NOMO-1 treated with DMSO at 0.1 percent for 48 hours (cell line): ENCODE measurements at regions not wholly inside any gene's neighbourhood (a gene's known extent, or its start where the extent isn't known, plus 50 kb on each side); places are given as distances from the start of the nearest gene placed in this dataset.

Experiments
- DNase-seq: peaks from one replicate; lab custom pipeline; 2025; ENCODE audit not compliant: unreplicated experiment; lab: John Stamatoyannopoulos, UW

DNA sequence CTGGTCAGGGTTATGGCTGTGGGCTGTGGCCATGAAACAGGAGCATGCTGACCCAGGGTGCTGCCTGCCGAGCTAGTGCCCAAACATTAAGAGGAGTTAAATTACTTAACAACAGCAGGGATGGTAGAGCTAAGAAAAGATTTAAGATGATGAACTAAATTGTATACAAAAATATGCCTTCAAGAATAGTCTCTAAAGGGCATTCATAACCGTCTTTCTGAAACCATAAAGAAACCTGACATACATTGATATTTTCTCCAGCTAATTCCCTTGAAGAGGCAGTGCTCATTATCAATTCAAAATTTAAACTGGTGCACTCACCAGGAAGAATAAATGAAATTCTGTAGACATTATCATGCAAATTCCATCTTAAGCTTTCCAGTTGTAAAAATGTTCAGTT lies 265.8 kb upstream of the TAC1 start:
- DNase-seq, result no peak

DNA sequence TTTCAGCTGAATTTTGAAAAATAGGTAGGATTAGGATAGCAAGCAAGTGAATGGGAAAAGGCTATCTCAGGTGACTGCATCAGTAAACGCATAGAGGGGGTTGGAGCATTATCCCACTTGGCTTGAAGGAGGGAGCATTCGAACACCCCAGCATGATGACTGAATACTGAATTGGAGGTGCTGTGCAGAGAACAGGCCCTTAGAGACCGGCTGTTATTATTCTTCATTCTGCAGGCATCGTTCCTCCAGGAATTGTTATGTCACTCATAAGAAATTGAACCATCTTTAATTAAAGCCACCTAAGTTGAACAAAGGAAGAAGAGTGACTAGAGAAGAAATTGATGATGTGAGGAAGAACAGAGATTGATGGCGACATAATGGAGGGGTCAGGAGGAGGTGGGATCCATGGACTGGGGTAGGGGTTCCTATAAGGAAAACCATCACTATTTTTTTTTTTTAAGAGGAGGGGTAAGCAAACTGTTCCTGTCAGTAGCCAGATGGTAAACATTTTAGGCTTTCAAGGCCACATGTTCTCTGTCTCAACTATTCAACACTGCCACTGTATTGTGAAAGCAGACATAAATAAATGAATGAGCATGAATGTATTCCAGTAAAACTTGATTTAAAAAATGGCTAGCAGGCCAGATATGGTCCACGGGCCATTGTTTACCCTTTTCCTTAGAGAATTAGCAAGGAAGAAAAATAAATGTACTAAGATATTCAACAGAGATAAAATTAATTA lies 264.7 kb upstream of the TAC1 start:
- no peak for DNase-seq

DNA sequence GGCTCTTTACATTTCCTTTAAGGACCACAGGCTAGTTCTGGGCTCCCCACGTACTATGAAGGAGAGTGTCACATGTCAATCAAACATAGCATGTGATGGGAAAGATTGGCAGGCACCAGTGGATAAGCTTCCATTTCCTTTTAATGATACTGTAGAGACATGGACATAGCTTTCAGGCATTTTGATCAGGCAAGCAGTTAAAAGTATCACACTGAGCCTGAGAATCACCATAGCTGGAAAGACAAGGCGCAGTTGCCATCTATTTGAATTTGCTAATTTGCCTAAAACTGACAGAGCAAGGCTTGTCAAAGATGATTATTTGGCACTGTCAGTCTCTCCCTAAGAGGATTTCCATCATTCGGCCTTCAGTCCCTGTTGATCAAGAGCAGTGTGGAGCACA lies 263.4 kb upstream of the TAC1 start:
- DNase-seq, result no peak

DNA sequence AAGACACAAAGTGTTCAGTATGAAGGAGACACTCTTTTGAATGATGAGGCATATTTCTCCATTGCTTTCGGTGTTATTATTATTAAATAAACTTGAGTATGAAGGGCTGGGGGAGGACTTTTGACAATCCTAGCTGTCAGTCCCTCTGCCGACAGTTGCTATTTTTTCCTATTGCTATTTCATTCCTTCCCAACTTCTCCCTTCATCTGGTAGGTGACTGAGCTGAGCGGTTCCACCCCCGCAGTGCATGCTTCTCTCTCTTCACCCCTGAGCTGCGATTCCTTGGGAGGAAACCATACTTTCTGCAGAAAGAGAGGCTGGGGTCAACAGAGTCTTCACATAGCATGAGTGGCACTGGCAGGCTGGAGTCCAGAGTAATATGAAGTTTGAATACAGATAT lies 261.2 kb upstream of the TAC1 start:
- DNase-seq, result no peak

DNA sequence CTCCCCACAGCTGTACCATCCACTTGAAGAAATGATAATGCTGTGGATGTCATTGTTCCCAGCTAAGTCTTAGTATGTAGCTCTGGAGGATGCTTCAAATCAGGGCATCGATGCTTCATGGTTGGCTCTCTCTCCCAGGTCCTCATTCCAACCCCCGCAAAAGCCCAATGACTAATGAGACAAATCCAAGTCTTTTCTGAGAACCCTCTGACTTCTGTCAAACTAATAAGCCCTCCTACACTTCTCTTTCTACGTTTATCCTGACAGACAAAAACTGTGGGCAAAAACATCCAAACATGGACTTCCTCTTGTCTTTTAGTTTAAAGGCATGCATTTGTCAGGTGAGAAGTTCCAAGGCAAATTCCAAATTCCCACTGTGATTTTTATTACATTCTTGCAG lies 260.4 kb upstream of the TAC1 start:
- no peak for DNase-seq

DNA sequence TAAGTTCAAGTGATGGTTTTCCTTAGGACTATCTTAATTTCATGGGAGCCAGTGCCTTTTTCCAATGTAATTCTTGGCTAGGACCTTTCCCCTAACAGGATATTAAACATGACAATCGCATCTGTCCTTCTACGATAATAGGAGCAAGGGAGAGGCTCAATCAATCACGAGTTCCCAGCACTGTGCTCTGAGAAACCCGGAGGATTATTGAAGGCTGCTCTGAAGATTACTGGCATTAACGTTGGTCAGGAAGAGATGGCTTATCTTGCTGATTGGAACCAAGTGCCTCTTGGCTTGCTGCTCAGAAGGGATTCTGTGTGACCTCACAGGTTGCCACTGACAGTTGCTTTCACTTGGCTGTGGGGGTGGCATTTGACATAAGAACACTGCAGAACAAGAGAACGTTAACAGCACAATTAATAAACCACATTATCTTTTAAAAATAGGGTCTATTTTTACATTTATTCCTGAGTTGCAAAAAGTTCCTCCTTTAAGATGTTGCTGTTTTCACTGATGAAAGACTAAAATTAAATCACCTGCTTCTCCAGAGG lies 252.1 kb upstream of the TAC1 start:
- no peak for DNase-seq

DNA sequence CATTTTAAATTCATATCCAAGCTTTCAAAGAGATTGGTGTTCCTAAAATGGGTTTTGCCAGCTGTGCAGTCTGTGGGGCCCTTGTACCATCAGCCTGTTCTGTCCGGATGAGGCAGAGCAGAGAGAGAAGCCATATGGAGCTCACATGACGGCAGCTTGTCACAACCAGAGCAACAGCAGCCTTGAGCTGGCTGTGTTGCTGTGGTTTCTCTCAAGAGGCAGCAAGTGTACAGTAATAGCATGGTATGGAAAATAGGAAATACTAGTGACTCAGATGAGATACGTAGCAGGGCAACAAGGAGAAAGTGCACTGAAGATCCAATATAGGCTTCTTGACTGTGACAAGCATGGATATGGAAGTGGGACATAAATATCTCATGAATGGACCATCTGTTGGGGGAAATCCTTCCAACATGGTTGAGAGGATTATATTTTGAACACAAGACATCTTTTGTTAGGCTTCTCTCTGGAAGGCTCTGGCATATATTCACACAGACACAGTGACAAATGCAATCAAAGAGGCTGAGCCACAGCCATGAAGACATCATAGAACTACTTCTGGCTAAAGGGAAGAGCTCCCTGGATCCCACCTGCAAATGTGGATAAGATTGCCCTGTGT lies 251.0 kb upstream of the TAC1 start:
- peak; percentile 85 for DNase-seq

DNA sequence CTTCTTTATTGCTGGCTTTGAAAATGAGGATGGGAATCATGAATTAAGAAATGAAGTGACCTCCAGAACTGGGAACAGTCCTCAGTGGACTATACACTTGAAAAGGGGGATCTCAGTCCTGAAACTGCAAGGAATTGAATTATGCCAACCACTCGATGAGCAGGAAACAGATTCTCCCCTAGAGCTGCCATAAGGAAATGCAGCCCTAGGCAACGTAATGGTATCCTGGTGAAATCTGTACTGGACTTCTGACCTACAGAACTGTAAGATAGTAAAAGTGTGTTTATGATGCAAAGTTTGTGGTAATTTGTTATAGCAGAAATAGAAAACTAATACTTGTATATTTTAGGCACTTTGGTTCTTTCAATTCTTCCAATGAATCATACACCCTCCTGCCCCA lies 236.4 kb upstream of the TAC1 start:
- no peak for DNase-seq

DNA sequence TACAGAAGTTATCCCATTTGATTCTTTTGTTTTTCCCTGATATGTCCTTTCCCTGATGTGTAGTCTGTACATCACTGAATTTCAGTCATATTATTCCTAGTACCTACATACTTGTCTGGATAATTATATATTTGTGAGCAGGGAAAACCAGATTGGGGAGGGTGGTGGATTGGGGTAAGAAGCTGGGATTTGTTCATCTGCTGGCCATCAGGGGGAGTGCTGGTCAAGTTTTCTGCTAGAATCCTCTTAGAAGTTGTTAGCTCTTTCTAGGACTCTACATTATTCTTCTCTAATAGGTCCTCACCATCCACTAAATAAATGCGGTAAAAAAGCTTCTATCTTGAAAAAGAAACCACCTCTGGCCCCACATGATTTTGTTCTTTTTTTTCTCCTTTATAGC lies 232.7 kb upstream of the TAC1 start:
- DNase-seq, result peak; percentile 31

DNA sequence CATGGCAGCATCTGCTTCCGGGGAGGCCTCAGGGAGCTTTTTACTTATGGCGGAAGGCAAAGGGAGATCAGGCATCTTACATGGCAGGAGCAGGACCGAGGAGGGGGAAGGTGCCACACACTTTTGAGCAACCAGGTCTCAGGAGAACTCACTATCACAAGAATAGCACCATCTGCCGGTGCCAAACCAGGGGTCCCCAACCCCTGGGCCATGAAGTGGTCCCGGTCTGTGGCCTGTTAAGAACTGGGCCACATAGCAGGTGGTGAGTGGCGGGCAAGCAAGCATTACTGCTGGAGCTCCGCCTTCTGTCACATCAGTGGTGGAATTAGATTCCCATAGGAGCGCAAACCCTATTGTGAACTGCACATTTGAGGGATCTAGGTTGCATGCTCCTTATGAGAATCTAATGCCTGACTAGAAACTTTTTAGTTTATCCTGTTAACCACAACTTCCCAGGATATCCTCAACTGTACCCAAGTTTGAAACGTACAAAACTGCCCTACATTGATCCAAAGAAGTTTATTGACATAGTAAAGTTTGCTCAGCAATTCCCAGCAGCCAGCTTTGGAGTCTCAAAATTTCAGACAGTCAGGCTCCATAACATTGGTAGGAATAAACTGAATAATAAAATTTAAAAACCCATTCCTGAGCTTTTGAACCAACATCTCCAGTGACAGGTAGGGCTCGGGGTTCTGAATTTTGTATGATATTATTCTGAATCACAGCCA lies 228.4 kb upstream of the TAC1 start:
- no peak for DNase-seq

DNA sequence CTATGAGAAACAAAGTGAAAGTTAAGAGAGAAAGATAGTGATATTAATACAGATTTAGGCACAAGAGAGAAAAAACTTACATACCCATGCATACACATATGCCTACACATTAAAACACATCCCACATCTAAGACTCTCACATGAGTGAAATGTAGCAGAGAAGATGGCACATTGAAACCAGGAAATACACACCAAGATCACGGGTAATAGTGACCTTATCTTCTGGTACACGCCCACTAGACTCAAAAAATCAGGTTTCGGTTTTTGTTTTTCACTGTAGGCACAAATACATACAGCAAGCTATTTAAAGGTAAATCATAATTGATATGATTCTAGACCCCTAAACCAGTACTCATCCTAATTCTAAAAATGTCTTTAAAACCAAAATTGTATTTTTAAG lies 225.2 kb upstream of the TAC1 start:
- peak; percentile 9 for DNase-seq

DNA sequence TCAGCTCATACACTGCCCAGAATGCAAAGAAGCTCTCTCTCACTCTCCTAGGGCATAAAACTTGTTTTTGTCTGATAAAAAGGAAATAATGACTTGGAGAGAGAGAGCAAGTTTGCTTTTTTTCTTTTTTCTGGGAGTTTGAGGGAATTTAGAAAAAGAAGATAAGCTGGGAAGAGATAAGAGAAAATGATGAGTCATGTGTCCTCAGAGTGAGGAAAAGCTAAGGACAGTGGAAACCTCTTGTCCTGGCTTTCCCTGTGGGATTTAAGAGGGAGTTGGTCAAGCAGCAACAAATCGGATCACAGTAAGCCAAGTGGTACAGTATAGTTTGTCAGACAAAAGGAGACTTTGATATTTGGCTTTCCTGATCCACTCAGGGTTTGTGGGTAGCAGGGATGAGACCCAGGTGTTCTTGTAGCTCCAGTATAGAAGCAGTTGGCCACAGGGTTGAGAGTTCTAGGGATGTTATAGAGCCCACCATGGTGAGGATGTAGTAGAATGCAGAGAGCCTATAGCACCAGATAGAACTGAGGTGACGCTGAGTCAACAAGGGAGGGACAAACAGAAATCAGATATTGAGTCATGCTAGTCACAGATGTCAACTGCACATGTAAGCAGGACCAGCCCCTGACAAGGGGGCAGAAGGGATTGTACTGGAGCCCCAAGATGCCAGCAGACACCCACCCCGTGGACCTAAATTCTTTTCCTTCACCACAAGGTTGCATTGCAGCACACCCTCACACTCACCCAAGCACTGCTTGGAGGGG lies 219.3 kb upstream of the TAC1 start:
- DNase-seq, result no peak

DNA sequence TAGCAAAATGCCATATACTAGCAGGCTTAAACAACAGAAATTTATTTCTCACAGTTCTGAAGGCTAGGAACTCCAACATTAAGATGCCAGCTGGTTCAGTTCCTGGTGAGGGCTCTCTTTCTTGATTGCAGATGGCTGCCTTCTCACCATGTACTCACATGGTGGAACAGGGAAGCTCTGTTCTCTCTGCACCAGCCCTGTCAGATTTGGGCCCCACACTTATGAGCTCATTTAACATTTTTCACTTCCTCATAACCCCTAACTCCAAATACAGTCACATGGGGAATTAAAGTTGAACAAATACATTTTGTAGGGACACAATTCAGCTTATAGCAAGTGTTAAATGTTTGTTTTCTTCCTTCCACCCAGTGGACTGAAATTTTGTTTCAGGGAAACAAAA lies 218.6 kb upstream of the TAC1 start:
- peak; percentile 70 for DNase-seq

DNA sequence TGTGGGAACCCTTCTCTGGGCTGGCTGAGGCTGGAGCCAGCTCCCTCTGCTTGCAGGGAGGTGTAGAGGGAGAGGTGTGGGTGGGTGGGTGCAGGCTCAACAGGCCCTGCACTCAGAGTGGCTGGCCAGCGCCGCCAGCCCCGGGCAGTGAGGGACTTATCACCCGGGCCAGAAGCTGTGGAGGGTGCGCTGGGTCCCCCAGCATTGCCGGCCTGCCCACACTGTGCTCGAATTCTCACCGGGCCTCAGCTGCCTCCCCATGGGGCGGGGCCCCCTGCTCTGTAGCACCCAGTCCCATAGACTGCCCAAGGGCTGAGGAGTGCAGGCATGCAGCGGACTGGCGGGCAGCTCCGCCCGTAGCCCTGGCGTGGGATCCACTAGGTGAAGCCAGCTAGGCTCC lies 190.7 kb upstream of the TAC1 start:
- DNase-seq, result no peak

DNA sequence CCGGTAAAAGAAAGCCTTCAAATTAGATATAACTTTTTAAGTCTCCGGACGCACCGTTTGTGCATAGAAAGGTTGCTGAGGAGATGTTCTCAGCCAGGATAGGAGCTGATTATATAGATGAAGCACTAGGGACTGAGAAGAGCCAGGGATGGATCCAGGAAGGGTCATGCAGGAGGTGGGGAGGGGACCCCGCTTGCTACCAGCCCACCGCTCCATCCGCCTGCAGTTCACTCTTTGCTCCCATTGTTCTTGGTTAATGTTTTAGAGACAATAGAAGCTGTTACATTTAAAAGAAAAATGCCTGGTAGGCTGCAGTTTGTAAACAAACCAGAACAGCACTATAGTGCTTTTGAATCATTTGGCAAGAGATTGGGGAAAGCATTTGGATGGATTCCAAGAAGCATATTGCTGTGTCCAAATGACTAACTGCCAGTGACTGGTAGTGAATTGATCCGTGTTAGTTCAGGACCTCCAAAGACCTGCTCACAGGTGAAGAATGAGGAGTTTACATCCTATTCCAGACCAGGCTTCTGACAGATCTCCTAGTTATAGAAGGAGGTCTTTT lies 175.9 kb upstream of the TAC1 start:
- DNase-seq, result no peak

DNA sequence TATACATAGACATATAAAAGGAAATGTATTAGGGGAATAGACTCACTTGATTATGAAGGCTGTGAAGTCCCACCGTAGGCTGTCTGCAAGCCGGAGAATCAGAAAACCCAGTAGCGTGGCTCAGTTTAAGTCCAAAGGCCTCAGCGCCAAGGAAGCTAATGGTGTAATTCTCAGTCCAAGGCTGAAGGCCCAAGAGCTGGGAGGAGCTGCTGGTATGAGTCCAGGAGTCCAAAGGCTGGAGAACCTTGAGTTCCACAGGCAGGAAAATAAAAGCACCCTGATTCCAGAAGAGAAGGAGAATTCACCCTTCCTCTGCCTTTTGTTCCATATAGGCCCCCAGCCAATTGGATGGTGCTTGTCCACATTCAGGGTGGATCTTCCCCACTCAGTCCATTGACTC lies 166.2 kb upstream of the TAC1 start:
- DNase-seq, result no peak

DNA sequence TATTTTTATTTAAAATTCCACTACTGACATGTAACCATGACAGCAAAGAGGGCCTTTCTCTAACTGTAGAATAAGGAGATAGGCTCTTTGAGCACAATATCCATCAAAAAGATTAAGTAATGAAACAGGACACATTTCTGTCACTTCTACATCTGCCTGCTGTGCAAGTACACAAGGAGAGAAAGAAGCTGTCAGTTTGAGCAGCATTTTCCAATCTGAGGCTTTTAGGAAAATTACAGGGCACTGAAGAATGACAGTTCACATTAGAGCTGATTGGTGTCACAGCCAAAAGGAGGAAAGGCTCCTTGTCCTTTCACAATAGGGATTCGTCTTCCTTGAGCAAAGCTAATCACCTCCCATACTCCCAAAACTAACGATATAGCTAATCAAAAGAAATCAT lies 158.8 kb upstream of the TAC1 start:
- DNase-seq, result no peak

DNA sequence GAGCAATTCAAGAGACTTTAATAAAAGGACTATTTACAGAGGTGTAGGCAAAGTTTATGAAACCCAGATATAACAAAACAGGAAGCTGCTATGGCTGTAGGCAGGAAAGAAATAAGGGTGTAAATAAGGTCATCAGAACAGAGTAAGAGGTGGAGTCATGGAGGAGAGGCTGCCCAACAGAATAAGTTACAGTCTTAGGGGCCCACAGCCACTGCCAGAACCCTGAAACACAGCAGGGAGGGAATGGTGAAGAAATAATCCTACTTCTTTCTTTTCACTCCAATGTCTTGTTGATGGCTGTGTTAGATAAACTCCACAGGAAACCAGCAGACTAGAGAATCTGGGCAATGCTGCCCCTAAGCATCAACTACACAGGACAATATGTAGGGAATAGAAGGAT lies 155.8 kb upstream of the TAC1 start:
- DNase-seq, result no peak

DNA sequence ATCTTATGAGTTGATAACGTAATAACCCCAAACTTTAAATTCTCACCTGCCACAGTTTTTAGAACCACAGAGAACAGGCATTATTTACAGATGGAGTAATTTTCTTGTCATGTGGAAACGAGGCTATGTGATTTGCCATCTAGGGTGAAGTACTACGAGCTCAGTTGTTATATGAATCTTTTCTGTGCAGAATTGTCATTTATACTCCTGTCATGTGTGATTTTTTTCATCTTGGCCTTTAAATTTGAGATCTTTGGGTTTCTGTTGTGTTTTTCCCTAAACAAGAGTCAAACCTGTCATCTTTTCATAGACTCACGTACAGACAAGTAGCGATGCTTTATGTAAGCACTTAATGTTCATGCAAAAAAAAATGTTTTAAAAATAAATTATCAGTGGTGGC lies 153.7 kb upstream of the TAC1 start:
- no peak for DNase-seq

DNA sequence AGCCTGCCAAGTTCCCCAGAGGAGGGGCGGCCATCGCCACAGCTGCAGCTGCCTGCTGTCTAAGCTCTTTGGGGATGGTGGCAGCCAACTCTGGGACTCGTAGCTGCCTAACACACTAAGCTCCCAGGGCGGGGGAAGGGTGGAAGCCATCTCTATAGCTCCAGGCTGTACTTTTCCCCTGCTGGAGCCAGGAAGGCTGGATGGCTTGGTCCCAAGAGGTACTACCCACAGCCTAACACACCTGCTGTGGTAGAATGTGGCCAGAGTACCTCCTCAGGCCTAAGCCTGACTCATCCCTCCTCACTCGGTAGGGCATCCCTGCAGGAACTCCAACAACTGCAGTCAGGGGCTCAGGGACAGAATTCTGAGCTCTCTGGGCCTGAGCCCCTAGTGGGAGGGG lies 151.7 kb upstream of the TAC1 start:
- no peak for DNase-seq

DNA sequence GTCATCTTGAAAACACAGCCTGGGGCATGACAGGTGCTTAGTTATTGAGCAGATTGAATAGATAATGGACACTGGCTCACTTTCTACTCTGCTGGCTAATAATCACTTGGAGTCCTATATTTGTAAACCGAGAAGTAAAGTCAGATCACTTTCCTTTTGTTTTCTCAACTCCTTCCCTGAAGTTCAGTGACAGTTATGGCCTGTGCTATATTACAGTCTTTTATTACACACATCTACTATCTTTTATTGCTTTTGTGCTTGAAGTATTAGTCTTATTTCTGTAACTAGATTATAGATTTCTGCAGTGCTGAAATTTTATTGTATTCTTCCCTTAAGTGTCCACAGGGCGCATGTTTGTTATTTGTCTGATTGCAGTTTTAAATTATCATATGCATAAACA lies 136.4 kb upstream of the TAC1 start:
- DNase-seq, result no peak
